ENCODE measurements at regions not wholly inside any gene's neighbourhood (a gene's known extent, or its start where the extent isn't known, plus 50 kb on each side); places are given as distances from the start of the nearest gene placed in this dataset.

DNA sequence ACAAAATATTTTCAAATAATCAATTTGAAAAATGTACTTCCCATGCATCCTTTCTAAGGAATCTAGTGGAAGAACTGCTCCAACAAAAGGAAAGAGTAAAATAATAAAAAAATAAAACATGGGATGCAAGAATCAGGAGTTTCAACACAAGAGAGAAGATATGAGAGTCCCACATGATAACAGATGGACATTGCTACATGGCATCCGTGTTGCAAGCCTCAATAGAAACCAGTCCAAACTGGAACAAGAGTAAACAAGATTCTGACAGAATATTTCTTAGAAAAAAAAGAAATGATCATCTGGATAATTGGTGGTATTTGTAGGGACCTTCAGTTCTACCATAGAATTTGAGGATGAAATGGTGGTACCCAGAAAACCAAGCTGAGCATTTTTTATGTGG is 186.8 kb downstream of the FRK start:
- Mint-ChIP-seq H3K9me3 (ENCODE audit: unreplicated experiment) (no peaks in the 10 kb centered on the region), H3K27me3 (ENCODE audit: low read depth, unreplicated experiment) (peaks cover 5% of the 10 kb centered on the region), H3K36me3 (ENCODE audit: low read depth, unreplicated experiment) (no peaks in the 10 kb centered on the region), H3K27ac (ENCODE audit: unreplicated experiment) (no peak overlapping the region), H3K4me1 (ENCODE audit: low read depth, unreplicated experiment) (no peaks in the 10 kb centered on the region), H3K4me3 (ENCODE audit: unreplicated experiment) (no peak overlapping the region)
- Histone ChIP-seq H3K27me3 (ENCODE audit: insufficient read depth, low read length) (no peaks in the 10 kb centered on the region), H3K36me3 (ENCODE audit: insufficient read depth, low read length) (no peaks in the 10 kb centered on the region), H3K79me2 (ENCODE audit: insufficient read depth, low read length) (no peaks in the 10 kb centered on the region), H4K20me1 (ENCODE audit: insufficient read depth, low read length) (no peaks in the 10 kb centered on the region), H3K9ac (ENCODE audit: low read length) (no peak overlapping the region), H3K27ac (ENCODE audit: low read depth, low read length) (no peak overlapping the region), H3K4me3 (ENCODE audit: insufficient read depth, low read depth, low read length) (no peak overlapping the region), H3K9me3 (ENCODE audit: insufficient read depth, low read depth, low read length) (no peaks in the 10 kb centered on the region), H2AFZ (ENCODE audit: low read depth, low read length) (no peak overlapping the region), H3K4me1 (ENCODE audit: insufficient read depth, low read length) (no peaks in the 10 kb centered on the region), H3K4me2 (ENCODE audit: low read length) (no peak overlapping the region)
- FAIRE-seq (no peak), DNase-seq (ENCODE audit: low read depth) (no peak)
- TF ChIP-seq EZH2 (IDR thresholded peaks at IDR 0.05; ENCODE audit: insufficient read depth, low read length) (no peak), CTCF (IDR thresholded peaks at IDR 0.05; ENCODE audit: insufficient read depth, low read depth, low read length) (no peak)

- peaks cover 2% of the 10 kb centered on the region for H3K27me3 Mint-ChIP-seq (ENCODE audit: low read depth, unreplicated experiment)
- no peaks in the 10 kb centered on the region for H3K9me3 Mint-ChIP-seq (ENCODE audit: unreplicated experiment)
- no peaks in the 10 kb centered on the region for H3K36me3 Mint-ChIP-seq (ENCODE audit: low read depth, unreplicated experiment)
- no peak overlapping the region for H3K4me3 Mint-ChIP-seq (ENCODE audit: unreplicated experiment)
- Histone ChIP-seq H3K4me3 (ENCODE audit: insufficient read depth, low read depth, low read length) (no peak overlapping the region), H3K79me2 (ENCODE audit: insufficient read depth, low read length) (no peaks in the 10 kb centered on the region), H3K36me3 (ENCODE audit: insufficient read depth, low read length) (no peaks in the 10 kb centered on the region), H3K9me3 (ENCODE audit: insufficient read depth, low read depth, low read length) (no peaks in the 10 kb centered on the region), H3K4me2 (ENCODE audit: low read length) (no peak overlapping the region), H3K9ac (ENCODE audit: low read length) (no peak overlapping the region), H3K27me3 (ENCODE audit: insufficient read depth, low read length) (no peaks in the 10 kb centered on the region), H4K20me1 (ENCODE audit: insufficient read depth, low read length) (no peaks in the 10 kb centered on the region), H3K4me1 (ENCODE audit: insufficient read depth, low read length) (no peaks in the 10 kb centered on the region), H3K27ac (ENCODE audit: low read depth, low read length) (no peak overlapping the region), H2AFZ (ENCODE audit: low read depth, low read length) (no peak overlapping the region)
- DNase-seq (ENCODE audit: low read depth) (no peak), FAIRE-seq (no peak)
- H3K27ac Mint-ChIP-seq (ENCODE audit: unreplicated experiment), result no peak overlapping the region
- peaks cover 2% of the 10 kb centered on the region for H3K4me1 Mint-ChIP-seq (ENCODE audit: low read depth, unreplicated experiment)
- TF ChIP-seq EZH2 (IDR thresholded peaks at IDR 0.05; ENCODE audit: insufficient read depth, low read length), result no peak
Measured at GRCh38 chr6:115870464-115870863, 190.2 kb downstream of the FRK start.

- Histone ChIP-seq H2AFZ (ENCODE audit: low read depth, low read length) (no peak overlapping the region), H3K4me1 (ENCODE audit: insufficient read depth, low read length) (no peaks in the 10 kb centered on the region), H3K27me3 (ENCODE audit: insufficient read depth, low read length) (no peaks in the 10 kb centered on the region), H3K4me2 (ENCODE audit: low read length) (no peak overlapping the region), H3K9ac (ENCODE audit: low read length) (no peak overlapping the region), H3K9me3 (ENCODE audit: insufficient read depth, low read depth, low read length) (no peaks in the 10 kb centered on the region), H3K4me3 (ENCODE audit: insufficient read depth, low read depth, low read length) (no peak overlapping the region), H4K20me1 (ENCODE audit: insufficient read depth, low read length) (no peaks in the 10 kb centered on the region), H3K36me3 (ENCODE audit: insufficient read depth, low read length) (no peaks in the 10 kb centered on the region), H3K27ac (ENCODE audit: low read depth, low read length) (no peak overlapping the region), H3K79me2 (ENCODE audit: insufficient read depth, low read length) (no peaks in the 10 kb centered on the region)
- no peak overlapping the region for H3K4me3 Mint-ChIP-seq (ENCODE audit: unreplicated experiment)
- H3K36me3 Mint-ChIP-seq (ENCODE audit: low read depth, unreplicated experiment), result no peaks in the 10 kb centered on the region
- H3K4me1 Mint-ChIP-seq (ENCODE audit: low read depth, unreplicated experiment), result peaks cover 2% of the 10 kb centered on the region
- no peak for DNase-seq (ENCODE audit: low read depth)
- H3K9me3 Mint-ChIP-seq (ENCODE audit: unreplicated experiment), result no peaks in the 10 kb centered on the region
- TF ChIP-seq EZH2 (IDR thresholded peaks at IDR 0.05; ENCODE audit: insufficient read depth, low read length) (no peak), CTCF (IDR thresholded peaks at IDR 0.05; ENCODE audit: insufficient read depth, low read depth, low read length) (no peak)
- H3K27ac Mint-ChIP-seq (ENCODE audit: unreplicated experiment), result no peak overlapping the region
- FAIRE-seq, result no peak
- peaks cover 2% of the 10 kb centered on the region for H3K27me3 Mint-ChIP-seq (ENCODE audit: low read depth, unreplicated experiment)
Measured at GRCh38 chr6:115865914-115866313, 194.8 kb downstream of the FRK start.

Measured in astrocyte (in vitro differentiated cells and primary cell).